Epidermal melanocyte (primary cell): ENCODE measurements at regions not wholly inside any gene's neighbourhood (a gene's known extent, or its start where the extent isn't known, plus 50 kb on each side); places are given as distances from the start of the nearest gene placed in this dataset.

Experiments
- DNase-seq: peaks from one replicate; pipeline ENCODE4 v3.0.0; 2011; ENCODE audit warnings: low spot score; ENCODE audit not compliant: insufficient read length

GRCh38 chr4:178535939-178536579 is 1093.8 kb upstream of the AGA start:
- DNase-seq, result no peak

GRCh38 chr4:178553201-178553600 is 1111.0 kb upstream of the AGA start:
- DNase-seq, result no peak

- no peak for DNase-seq
Observed at GRCh38 chr4:178554352-178554751, 1112.1 kb upstream of the AGA start.

GRCh38 chr4:178556796-178557195 is 1114.6 kb upstream of the AGA start:
- DNase-seq, result no peak

GRCh38 chr4:178577933-178578332 is 1135.7 kb upstream of the AGA start:
- no peak for DNase-seq

- no peak for DNase-seq
Observed at GRCh38 chr4:178595500-178596138, 1153.4 kb upstream of the AGA start.

- DNase-seq, result no peak
Observed at GRCh38 chr4:178598672-178599071, 1156.4 kb upstream of the AGA start.

GRCh38 chr4:178599521-178599920 is 1157.3 kb upstream of the AGA start:
- no peak for DNase-seq

- DNase-seq, result no peak
Observed at GRCh38 chr4:178602833-178603232, 1160.6 kb upstream of the AGA start.

GRCh38 chr4:178611062-178611461 is 1168.8 kb upstream of the AGA start:
- DNase-seq, result no peak

GRCh38 chr4:178612733-178613132 is 1170.5 kb upstream of the AGA start:
- DNase-seq, result no peak

- no peak for DNase-seq
Observed at GRCh38 chr4:178632415-178632814, 1190.2 kb upstream of the AGA start.

GRCh38 chr4:178633263-178633662 is 1191.0 kb upstream of the AGA start:
- no peak for DNase-seq

GRCh38 chr4:178664621-178665020 is 1222.4 kb upstream of the AGA start:
- DNase-seq, result no peak

- no peak for DNase-seq
Observed at GRCh38 chr4:178665916-178666315, 1223.7 kb upstream of the AGA start.

GRCh38 chr4:178671766-178672165 is 1229.5 kb upstream of the AGA start:
- no peak for DNase-seq

- DNase-seq, result no peak
Observed at GRCh38 chr4:178672512-178672911, 1230.3 kb upstream of the AGA start.

GRCh38 chr4:178681871-178682270 is 1239.6 kb upstream of the AGA start:
- no peak for DNase-seq

GRCh38 chr4:178689926-178690325 is 1247.7 kb upstream of the AGA start:
- no peak for DNase-seq

GRCh38 chr4:178693816-178694215 is 1251.6 kb upstream of the AGA start:
- DNase-seq, result no peak

- DNase-seq, result no peak
Observed at GRCh38 chr4:178696515-178696914, 1254.3 kb upstream of the AGA start.

- no peak for DNase-seq
Observed at GRCh38 chr4:178712486-178712885, 1270.2 kb upstream of the AGA start.

- no peak for DNase-seq
Observed at GRCh38 chr4:178738026-178738425, 1295.8 kb upstream of the AGA start.
